ENCODE measurements at regions not wholly inside any gene's neighbourhood (a gene's known extent, or its start where the extent isn't known, plus 50 kb on each side); places are given as distances from the start of the nearest gene placed in this dataset.

GRCh38 chr18:40314199-40314598, 1640.8 kb upstream of the PIK3C3 start (continued):
- TF ChIP-seq ZZZ3 (IDR thresholded peaks at IDR 0.05; ENCODE audit: control insufficient read depth, insufficient read length, low read depth) (no peak), SIX5 (IDR thresholded peaks at IDR 0.05; ENCODE audit: low read depth, low read length, severe bottlenecking) (no peak), ATF7 (IDR thresholded peaks at IDR 0.05; ENCODE audit: low read depth) (no peak)

GRCh38 chr18:40313030-40313642, 1641.9 kb upstream of the PIK3C3 start:
- no peak for ATAC-seq
- in situ Hi-C loops (cut with MboI), result no loop called here
- FAIRE-seq, result no peak
- ChIA-PET RAD21 (ENCODE audit: unreplicated experiment) (no interaction called here), SMC1A (ENCODE audit: uncharacterized antibody, unreplicated experiment) (interaction anchor here (0.9 kb wide), 1 partner anchor 9 kb away, joined by 3 read pairs; no protein-coding TSS in a partner anchor), POLR2A (no interaction called here), CTCF (no interaction called here)
- Histone ChIP-seq H3K79me2 (ENCODE audit: control insufficient read depth, insufficient read depth, low read length) (no peaks in the 10 kb centered on the region), H3K27ac (ENCODE audit: control insufficient read depth, insufficient read depth) (no peak overlapping the region), H3K4me2 (ENCODE audit: control insufficient read depth, insufficient read depth) (no peak overlapping the region), H3K36me3 (ENCODE audit: control insufficient read depth in 2 of 2, insufficient read depth in 2 of 2, low read length in 1 of 2) (no peaks in the 10 kb centered on the region), H4K20me1 (ENCODE audit: control insufficient read depth, insufficient read depth) (no peaks in the 10 kb centered on the region), H3K9me3 (replicated peaks; ENCODE audit: control insufficient read depth, insufficient read depth, low read length) (no peaks in the 10 kb centered on the region), H3K9ac (ENCODE audit: control insufficient read depth, insufficient read depth, low read length) (no peak overlapping the region), H3K4me1 (ENCODE audit: control insufficient read depth, insufficient read depth, low read length) (no peaks in the 10 kb centered on the region), H2AFZ (ENCODE audit: control insufficient read depth, low read depth, low read length) (no peak overlapping the region), H3K27me3 (replicated peaks in 1 of 2; ENCODE audit: control insufficient read depth in 2 of 2, insufficient read depth in 2 of 2, low read length in 1 of 2) (no peaks in the 10 kb centered on the region), H3K4me3 (no peak overlapping the region)
- no peak for DNase-seq (ENCODE audit: low read depth, low spot score)
- no TSS peak for BruUV-seq (replicated peaks)
- intact Hi-C loops (cut with micrococcal nuclease; ENCODE audit: unreplicated experiment), result no loop called here
- WGBS (ENCODE audit: insufficient coverage, insufficient replicate concordance, low lambda C conversion rate, missing lambda C conversion rate), result 41% methylated on average over 11 of the region's 11 CpGs
- TF ChIP-seq CBX3 (IDR thresholded peaks at IDR 0.05; ENCODE audit: borderline replicate concordance, low read depth) (no peak), JUNB (IDR thresholded peaks at IDR 0.05) (no peak), BMI1 (IDR thresholded peaks at IDR 0.05; ENCODE audit: borderline replicate concordance) (no peak), EGR1 (IDR thresholded peaks at IDR 0.05; ENCODE audit: borderline replicate concordance in 1 of 2, low read depth in 2 of 2, low read length in 2 of 2) (no peak), BRCA1 (IDR thresholded peaks at IDR 0.05; ENCODE audit: low read depth, low read length) (no peak), USF1 (IDR thresholded peaks at IDR 0.05; ENCODE audit: borderline replicate concordance, extremely low read length, insufficient read depth, low read depth, low read length) (no peak), FOXM1 (IDR thresholded peaks at IDR 0.05; ENCODE audit: low read depth, low read length) (no peak), SP1 (IDR thresholded peaks at IDR 0.05; ENCODE audit: low read depth, low read length) (no peak), CTCF (IDR thresholded peaks at IDR 0.05 in 2 of 3, conservative IDR thresholded peaks at IDR 0.05 in 1 of 3; ENCODE audit: control insufficient read depth in 2 of 3, extremely low read depth in 1 of 3, insufficient read depth in 1 of 3, low read depth in 3 of 3, low read length in 3 of 3) (no peak), CBFB (IDR thresholded peaks at IDR 0.05; ENCODE audit: low read depth) (no peak), ZNF24 (IDR thresholded peaks at IDR 0.05) (no peak), MEF2B (IDR thresholded peaks at IDR 0.05; ENCODE audit: partially characterized antibody, poor library complexity, severe bottlenecking) (no peak), KDM1A (IDR thresholded peaks at IDR 0.05; ENCODE audit: borderline replicate concordance) (no peak)
- TF ChIP-seq, protein P1, sequence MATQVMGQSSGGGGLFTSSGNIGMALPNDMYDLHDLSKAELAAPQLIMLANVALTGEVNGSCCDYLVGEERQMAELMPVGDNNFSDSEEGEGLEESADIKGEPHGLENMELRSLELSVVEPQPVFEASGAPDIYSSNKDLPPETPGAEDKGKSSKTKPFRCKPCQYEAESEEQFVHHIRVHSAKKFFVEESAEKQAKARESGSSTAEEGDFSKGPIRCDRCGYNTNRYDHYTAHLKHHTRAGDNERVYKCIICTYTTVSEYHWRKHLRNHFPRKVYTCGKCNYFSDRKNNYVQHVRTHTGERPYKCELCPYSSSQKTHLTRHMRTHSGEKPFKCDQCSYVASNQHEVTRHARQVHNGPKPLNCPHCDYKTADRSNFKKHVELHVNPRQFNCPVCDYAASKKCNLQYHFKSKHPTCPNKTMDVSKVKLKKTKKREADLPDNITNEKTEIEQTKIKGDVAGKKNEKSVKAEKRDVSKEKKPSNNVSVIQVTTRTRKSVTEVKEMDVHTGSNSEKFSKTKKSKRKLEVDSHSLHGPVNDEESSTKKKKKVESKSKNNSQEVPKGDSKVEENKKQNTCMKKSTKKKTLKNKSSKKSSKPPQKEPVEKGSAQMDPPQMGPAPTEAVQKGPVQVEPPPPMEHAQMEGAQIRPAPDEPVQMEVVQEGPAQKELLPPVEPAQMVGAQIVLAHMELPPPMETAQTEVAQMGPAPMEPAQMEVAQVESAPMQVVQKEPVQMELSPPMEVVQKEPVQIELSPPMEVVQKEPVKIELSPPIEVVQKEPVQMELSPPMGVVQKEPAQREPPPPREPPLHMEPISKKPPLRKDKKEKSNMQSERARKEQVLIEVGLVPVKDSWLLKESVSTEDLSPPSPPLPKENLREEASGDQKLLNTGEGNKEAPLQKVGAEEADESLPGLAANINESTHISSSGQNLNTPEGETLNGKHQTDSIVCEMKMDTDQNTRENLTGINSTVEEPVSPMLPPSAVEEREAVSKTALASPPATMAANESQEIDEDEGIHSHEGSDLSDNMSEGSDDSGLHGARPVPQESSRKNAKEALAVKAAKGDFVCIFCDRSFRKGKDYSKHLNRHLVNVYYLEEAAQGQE (IDR thresholded peaks at IDR 0.05; ENCODE audit: low read depth, low read length), result no peak

Data from GM12878 (cell line).